GM21423 (cell line): ENCODE measurements at regions not wholly inside any gene's neighbourhood (a gene's known extent, or its start where the extent isn't known, plus 50 kb on each side); places are given as distances from the start of the nearest gene placed in this dataset.

Source experiments
- ATAC-seq: cut with Tn5 transposase; IDR thresholded peaks from one replicate; pipeline ENCODE4 v1.9.1; 2021; ENCODE audit warnings: mild to moderate bottlenecking, moderate library complexity; ENCODE audit not compliant: unreplicated experiment

GRCh38 chr2:13067508-13067907 lies 350.8 kb downstream of the TRIB2 start:
- ATAC-seq = no peak

- no peak for ATAC-seq
Measured at GRCh38 chr2:13089971-13090370, 373.2 kb downstream of the TRIB2 start.

DNA sequence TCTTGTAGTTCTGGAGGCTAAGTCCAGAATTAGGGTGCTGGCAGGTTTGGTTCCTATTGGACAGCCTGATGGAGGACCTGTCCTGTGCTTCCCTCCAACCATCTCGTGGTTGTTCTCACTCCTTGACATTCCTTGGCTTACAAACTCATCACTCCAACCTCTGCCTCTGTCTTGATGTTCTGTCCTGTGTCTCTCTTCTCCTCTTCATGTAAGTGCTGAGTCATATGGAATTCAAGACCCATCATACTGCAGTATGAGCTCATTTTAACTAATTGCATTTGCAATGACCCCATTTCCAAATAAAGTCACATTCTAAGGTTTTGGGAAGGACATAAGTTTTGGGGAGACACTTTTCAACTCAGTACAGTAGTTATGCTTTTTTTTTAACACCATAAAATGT lies 374.7 kb downstream of the TRIB2 start:
- ATAC-seq = no peak

- ATAC-seq = no peak
Measured at GRCh38 chr2:13091861-13092378, 375.2 kb downstream of the TRIB2 start.

GRCh38 chr2:13093416-13093991 lies 376.8 kb downstream of the TRIB2 start:
- ATAC-seq = no peak

- ATAC-seq = no peak
Measured at GRCh38 chr2:13102397-13103063, 385.8 kb downstream of the TRIB2 start.

GRCh38 chr2:13103151-13103550 lies 386.4 kb downstream of the TRIB2 start:
- no peak for ATAC-seq

DNA sequence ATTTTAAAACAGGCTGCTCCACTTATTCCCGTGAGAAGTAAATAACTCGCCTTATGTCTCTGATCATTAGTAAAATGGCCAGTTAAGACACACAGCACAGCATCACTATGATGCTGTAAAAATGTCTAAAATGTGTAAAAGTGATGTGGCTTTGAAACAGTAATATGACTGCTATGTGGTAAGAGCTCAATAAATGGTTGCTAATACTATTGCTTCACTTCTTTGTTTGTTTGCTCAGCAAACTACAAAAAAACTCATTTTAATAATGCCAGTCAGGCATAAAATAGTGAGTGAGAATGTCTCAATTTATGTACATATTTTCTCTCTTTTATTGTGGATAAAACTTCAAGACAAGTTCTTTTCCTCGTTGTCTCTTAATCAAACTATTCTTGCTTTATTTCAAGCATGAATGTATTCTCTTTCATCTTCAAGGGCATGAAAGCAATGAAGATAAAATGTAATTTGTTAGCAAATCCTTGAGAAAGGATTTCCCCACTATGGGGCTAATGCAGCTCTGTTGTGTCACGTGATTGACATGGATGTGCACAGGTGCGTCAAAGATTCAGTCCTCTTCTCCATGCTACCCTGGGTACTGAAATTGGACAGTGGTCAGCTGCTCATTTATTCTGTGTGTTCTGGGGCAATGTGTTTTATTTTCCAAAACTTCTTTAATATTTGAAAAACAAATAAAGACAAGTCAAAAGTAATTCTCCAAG lies 387.2 kb downstream of the TRIB2 start:
- ATAC-seq = no peak

DNA sequence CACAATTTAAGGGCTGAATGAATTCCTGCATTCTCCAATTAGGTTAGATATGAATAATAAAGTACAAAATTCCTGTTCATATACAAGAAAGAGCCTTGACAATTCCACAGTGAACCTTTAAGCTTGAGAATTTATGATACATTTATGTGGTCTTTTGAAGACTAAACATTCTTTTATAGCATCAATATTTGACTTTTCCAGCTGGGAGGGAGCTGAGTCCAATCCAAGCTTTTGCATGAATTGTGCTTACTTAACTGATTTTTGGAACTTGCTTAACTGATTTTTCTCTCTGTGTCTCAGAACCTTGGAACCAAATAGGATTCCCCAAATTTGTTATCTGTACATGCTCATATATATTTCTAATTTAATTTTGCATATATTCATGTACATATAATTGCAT lies 388.0 kb downstream of the TRIB2 start:
- no peak for ATAC-seq

DNA sequence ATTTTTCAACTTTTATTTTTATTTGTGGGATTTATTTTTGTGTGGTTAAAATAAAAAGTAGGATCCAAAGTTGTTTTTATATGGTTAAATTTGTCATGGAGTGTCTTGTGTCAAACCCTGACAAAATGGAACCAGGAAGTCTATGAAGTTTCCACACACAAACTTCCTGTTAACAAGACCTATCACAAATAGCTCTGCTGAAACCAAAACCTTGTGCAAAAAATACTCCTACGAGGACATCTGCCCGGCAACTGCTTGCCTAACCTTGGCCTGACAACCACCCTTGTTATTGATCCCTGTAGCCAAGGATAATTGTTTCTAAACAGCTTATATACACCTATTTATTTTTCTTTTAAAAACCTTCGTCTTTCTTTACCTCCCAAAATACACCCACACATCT lies 389.6 kb downstream of the TRIB2 start:
- no peak for ATAC-seq

GRCh38 chr2:13109516-13109915 lies 392.8 kb downstream of the TRIB2 start:
- ATAC-seq = no peak

DNA sequence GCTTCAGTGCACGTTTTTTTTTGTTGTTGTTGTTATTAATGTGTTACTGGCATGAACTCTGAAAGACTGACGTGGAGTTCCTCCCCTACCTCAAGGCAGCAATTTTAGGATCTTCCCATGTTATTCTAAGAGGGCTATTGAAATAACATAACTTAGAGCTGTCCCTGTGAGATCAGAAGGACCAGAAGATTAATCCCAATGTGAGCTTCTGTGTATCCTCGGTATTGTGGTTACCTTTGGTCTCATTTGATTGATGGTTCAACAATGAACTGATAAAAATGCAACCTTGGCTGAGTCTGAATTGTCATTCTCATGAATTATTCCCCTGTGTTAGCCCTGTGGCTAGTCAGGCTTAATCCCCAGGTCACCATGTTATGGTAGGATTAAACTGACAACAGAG lies 394.1 kb downstream of the TRIB2 start:
- ATAC-seq = no peak

DNA sequence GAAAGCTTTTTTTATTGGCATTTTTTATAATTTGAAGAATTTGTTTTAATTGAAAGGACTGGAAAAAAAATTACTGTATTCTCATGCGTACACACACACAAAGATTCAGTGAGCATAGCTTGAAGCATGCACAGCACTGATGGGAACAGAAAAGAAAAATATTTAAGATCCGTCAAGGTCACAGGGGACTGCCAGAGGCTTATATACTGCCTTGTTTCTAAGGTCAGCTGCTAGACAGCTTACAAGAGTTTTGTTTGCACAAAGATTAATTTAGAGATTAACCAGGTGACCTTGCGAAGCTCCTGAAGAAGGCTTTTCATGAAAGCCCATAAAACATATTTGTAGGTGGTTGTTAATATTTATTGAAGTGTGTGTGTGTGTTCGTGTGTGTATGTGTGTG lies 396.3 kb downstream of the TRIB2 start:
- ATAC-seq = no peak

GRCh38 chr2:13114391-13114790 lies 397.7 kb downstream of the TRIB2 start:
- ATAC-seq = no peak

GRCh38 chr2:13115643-13116042 lies 398.9 kb downstream of the TRIB2 start:
- ATAC-seq = no peak

DNA sequence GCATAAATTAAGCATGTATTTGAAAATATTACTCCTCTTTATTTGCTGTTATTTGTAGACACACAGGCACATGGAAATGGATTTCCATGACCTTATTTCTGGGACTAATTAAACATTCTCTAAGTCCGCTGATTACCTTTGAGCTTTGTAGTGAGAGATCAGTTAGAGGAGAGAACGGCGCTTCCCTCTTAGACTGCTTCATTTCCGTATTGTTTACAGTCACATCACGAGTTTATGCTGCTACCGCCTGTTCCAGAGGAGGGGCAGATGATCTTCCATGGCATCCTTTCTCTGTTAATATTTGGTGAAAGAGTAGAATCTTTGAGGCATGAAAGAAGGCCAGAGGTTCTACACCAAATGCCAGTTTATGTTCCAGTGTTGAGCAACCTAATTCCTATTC lies 404.4 kb downstream of the TRIB2 start:
- no peak for ATAC-seq

DNA sequence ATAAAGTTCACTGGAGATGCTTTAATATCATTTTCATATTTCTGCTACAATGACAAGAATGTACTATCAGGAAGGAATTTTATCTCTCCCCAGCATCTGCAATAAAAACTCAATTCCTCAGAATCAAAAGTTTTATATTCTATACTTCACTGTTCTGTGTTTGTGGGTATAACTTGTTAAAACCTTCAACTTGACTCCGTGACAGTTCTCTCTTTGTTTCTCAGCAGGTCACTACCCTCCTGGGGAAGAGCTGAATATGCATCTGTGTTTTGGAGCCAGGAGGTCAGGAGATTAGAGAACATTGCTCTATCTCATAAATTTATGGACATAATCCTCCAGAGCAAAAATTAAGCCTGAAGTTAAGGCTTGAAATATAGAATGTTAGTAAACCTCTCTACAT lies 411.4 kb downstream of the TRIB2 start:
- ATAC-seq = no peak

GRCh38 chr2:13135369-13135768 lies 418.6 kb downstream of the TRIB2 start:
- no peak for ATAC-seq

GRCh38 chr2:13135856-13136255 lies 419.1 kb downstream of the TRIB2 start:
- no peak for ATAC-seq

DNA sequence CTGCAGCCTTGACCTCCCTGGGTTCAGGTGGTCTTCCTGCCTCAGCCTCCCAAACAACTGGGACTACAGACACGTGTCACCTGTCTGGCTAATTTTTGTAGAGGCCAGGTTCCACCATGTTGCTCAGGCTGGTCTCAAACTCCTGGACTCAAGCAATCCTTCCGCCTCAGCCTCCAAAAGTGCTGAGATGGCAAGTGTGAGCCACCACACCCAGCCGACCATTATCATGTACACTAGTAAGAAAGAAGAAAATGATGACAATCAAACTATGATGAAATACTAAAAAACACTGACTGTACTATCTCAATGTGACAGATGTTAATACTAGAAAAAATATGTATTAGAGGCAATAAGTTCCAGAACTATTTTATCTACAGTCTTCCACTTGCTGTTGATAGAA lies 420.9 kb downstream of the TRIB2 start:
- no peak for ATAC-seq

DNA sequence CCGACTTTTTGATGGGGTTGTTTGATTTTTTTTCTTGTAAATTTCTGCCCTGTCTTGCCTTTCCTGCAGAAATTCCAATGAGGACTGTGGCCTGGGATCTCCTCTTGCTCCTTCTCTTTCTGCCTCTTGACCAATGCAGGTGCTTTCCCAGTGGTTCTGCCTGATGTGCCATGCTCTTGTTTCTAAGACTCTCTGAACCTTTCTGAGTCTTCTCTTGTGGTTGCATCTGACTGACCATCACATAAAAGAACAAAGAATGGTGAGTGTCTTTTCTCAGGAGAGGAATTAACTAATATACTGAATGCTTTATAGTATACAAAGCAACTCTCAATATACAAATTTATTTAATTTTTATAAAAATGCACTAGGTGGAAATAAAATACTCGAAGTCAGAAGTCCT lies 424.6 kb downstream of the TRIB2 start:
- no peak for ATAC-seq

DNA sequence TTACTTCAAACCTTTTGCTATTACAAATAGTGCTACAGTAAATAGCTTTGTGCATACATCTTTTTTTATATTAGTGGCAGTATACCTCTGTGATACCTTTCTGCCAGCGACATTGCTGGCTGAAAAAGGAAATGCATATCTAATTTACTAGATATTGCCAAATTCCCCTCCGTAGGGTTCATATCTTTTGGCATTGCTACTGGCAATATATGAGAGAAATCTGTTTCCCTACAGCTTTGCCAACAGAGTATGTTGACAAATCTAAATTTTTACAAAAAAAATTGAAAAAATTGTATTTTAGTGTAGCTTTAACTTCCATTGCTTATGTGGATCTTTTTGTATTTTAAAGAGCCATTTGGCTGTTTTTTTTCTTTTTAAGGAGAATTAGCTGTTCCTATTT lies 426.7 kb downstream of the TRIB2 start:
- no peak for ATAC-seq
